Naive thymus-derived CD8-positive, alpha-beta T cell (primary cell): ENCODE measurements at regions not wholly inside any gene's neighbourhood (a gene's known extent, or its start where the extent isn't known, plus 50 kb on each side); places are given as distances from the start of the nearest gene placed in this dataset.

Experiments
- ATAC-seq, 2 donors: fragments of 150-1000 bp; cut with Tn5 transposase in 1 of 2; sonication (Bioruptor Pico), chemical (Tn5 transposase) in 1 of 2; 1 replicate in 1 of 2; 2 replicates in 1 of 2; pipeline ENCODE4 v1.10.0; 2021; ENCODE audit warnings: mild to moderate bottlenecking in 2 of 2, moderate library complexity in 2 of 2
- POLR2A ChIA-PET: fragments of 350-600 bp; sonication (Branson Sonifier 250); formaldehyde crosslinking; loops from one replicate; lab custom pipeline; 2021; ENCODE audit warnings: antibody characterized with exemption; lab: Charles Lee
- DNase-seq, 10 donors: peaks; one replicate each; pipeline versions ENCODE4 v3.0.0 to v3.0.0-alpha.2; 2020 to 2022
- H3K27ac Mint-ChIP-seq, 10 donors: one replicate each; pipeline ENCODE4 v1.8.0; 2020 to 2022; ENCODE audit warnings: mild to moderate bottlenecking in 10 of 10, mixed read lengths in 10 of 10, moderate library complexity in 4 of 10, inconsistent platforms in 1 of 10
- H3K27me3 Mint-ChIP-seq, 5 donors: one replicate each; pipeline ENCODE4 v1.8.0; 2021 to 2022; ENCODE audit warnings: mixed read lengths in 5 of 5
- H3K36me3 Mint-ChIP-seq, 3 donors: one replicate each; pipeline ENCODE4 v1.8.0; 2020 to 2022; ENCODE audit warnings: mixed read lengths in 3 of 3, mild to moderate bottlenecking in 2 of 3, inconsistent platforms in 1 of 3
- H3K4me1 Mint-ChIP-seq, 4 donors: one replicate each; pipeline ENCODE4 v1.8.0; 2021 to 2022; ENCODE audit warnings: mixed read lengths in 4 of 4
- H3K4me3 Mint-ChIP-seq, 10 donors: one replicate each; pipeline ENCODE4 v1.8.0; 2020 to 2022; ENCODE audit warnings: mild to moderate bottlenecking in 10 of 10, mixed read lengths in 10 of 10, moderate library complexity in 6 of 10, inconsistent platforms in 1 of 10
- H3K9me3 Mint-ChIP-seq, 9 donors: one replicate each; pipeline ENCODE4 v1.8.0; 2020 to 2022; ENCODE audit warnings: mixed read lengths in 9 of 9, mild to moderate bottlenecking in 3 of 9, inconsistent platforms in 1 of 9, moderate library complexity in 1 of 9

DNA sequence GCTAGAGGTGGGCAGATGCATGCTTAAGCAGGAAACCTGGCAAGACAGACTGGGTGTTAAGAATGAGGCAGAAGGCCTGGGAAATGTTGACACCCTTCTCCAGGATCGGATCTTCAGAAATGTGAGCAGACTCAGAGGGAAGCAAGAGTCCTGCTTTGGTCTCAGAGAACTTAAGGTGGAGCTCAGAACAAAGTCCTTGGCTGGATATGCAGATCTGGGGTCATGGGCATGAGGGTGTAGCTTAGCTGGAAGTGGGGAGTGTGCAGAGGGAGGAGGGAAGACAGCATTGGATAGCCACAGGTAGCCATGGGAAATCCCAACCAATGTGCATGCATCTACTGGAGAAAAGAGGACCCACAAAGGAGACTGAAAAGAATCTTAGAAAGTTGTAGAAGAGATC is 58.6 kb upstream of the CDON start:
- ATAC-seq: no peak
- no peaks in the 10 kb centered on the region for H3K9me3 Mint-ChIP-seq
- POLR2A ChIA-PET: no interaction called here
- no peaks in the 10 kb centered on the region for H3K27me3 Mint-ChIP-seq
- no peak overlapping the region for H3K4me3 Mint-ChIP-seq
- H3K4me1 Mint-ChIP-seq: peaks cover 0 to 4% (median 0%) of the 10 kb centered on the region in 4 donors
- no peaks in the 10 kb centered on the region for H3K36me3 Mint-ChIP-seq
- peak overlapping the region in 1 of 10 donors; percentile 55 for H3K27ac Mint-ChIP-seq
- DNase-seq: no peak

DNA sequence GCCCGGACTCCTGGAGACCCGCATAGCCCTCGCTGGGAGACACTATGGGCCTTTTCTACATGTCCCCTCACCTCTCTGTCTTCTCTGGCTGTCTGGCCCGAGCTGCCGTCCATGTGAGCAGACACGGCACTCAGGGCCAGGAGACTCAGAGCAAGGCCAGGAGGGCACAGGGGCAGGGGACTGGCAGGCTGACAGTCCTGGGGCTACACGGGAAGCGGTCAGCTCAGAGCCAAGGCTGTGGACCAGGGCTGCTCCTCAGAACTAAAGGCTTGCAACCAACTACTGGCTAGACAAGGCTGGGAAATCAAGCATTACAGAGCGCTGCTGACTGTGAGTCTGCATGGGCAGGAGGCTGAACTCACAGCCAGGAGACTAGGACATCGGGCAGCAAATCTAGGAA is 56.1 kb upstream of the CDON start:
- POLR2A ChIA-PET: no interaction called here

DNA sequence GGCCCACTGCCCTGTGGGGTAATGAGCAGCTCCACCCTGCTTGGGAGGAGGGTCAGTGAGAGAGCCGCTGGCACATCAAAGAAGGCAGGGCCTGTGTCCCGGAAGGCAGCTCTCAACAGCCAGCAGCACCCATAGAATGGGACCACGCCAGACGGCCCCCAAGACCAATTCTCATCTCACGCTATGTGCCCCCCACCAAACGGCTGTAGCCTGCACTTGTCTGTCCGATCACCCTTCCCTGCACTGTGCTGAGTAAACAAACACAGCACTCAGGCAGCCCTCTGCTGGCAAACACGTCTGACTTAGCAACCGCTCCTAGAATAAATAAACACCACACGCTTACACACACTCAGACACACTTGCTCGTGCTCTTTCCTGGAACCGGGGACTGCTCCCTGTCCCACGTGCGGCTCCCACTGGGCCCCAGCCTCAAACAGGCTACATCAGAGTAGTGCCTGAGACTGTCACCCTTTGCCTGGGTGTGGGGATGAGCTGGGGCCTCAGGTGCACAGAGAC is 53.2 kb upstream of the CDON start:
- POLR2A ChIA-PET: no interaction called here
- H3K36me3 Mint-ChIP-seq: no peaks in the 10 kb centered on the region
- H3K4me1 Mint-ChIP-seq: no peaks in the 10 kb centered on the region
- DNase-seq (no peak), ATAC-seq (no peak)
- H3K27me3 Mint-ChIP-seq: no peaks in the 10 kb centered on the region
- peak overlapping the region in 1 of 10 donors; percentile 72 for H3K27ac Mint-ChIP-seq
- H3K4me3 Mint-ChIP-seq: no peak overlapping the region
- H3K9me3 Mint-ChIP-seq: no peaks in the 10 kb centered on the region

More for the DNA sequence above, 56.1 kb upstream of the CDON start:
- no peaks in the 10 kb centered on the region for H3K9me3 Mint-ChIP-seq
- no peaks in the 10 kb centered on the region for H3K27me3 Mint-ChIP-seq
- H3K4me3 Mint-ChIP-seq: no peak overlapping the region
- ATAC-seq (no peak), DNase-seq (no peak)
- H3K4me1 Mint-ChIP-seq: peaks cover 0 to 2% (median 0%) of the 10 kb centered on the region in 4 donors
- H3K36me3 Mint-ChIP-seq: no peaks in the 10 kb centered on the region
- H3K27ac Mint-ChIP-seq: no peak overlapping the region

DNA sequence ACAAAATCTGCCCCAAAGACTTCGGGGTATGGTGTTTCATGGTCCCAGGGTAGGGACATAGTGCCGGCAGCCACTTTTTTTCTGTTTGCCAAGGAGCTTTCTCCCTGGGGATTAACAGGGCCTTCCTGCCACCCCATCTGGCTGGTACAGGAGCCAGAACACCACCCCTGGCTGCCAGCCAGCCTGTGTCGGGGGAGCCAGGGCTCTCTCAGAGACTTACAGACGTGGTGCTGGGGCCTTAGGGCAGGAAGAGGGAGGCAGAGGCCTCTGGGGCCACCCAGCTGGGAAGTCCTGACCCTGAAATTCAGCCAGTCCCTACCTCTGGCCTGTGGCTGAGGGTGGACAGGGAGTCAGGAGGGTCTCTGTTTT is 52.4 kb upstream of the CDON start:
- Mint-ChIP-seq H3K4me1 (no peaks in the 10 kb centered on the region), H3K27ac (no peak overlapping the region)

DNA sequence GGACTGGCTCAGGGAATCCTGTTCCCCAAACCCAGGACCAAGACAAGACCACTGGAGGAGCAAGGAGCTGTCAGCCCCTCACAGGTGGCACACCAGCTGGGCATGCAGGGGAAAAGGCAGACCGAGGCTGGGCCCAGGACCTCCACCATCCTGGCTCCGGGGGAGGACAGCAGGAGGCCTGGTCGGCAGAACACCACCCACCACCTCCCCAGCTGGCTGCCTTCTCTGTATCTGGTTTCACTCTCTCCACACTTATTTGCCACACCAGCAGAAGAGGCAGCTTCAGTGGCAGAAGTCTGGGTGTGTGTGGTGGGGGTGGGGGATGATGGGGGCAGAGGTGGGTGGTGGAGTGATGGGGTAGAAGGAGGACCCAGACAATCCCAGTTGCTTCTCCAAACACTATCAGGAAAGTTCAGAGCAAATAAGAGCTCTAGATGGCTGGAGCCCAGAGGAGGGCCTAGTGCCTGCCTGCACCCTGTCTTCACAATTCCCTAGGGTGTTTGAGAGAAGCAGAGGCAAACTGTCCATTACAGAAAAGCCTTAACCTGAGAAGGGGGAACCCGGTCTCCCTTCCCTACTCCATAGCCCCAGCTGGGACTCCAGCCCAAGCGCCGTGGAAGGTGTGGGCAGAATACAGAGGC is 51.9 kb upstream of the CDON start:
- Mint-ChIP-seq H3K36me3 (no peaks in the 10 kb centered on the region), H3K27me3 (no peaks in the 10 kb centered on the region), H3K4me1 (no peaks in the 10 kb centered on the region), H3K4me3 (no peak overlapping the region), H3K9me3 (no peaks in the 10 kb centered on the region), H3K27ac (no peak overlapping the region)
- ATAC-seq (no peak), DNase-seq (no peak)
- POLR2A ChIA-PET: no interaction called here

More for the DNA sequence above, 52.4 kb upstream of the CDON start:
- H3K36me3 Mint-ChIP-seq: no peaks in the 10 kb centered on the region
- no peaks in the 10 kb centered on the region for H3K27me3 Mint-ChIP-seq
- H3K4me3 Mint-ChIP-seq: no peak overlapping the region
- ATAC-seq: no peak
- no peak for DNase-seq
- POLR2A ChIA-PET: no interaction called here
- no peaks in the 10 kb centered on the region for H3K9me3 Mint-ChIP-seq

DNA sequence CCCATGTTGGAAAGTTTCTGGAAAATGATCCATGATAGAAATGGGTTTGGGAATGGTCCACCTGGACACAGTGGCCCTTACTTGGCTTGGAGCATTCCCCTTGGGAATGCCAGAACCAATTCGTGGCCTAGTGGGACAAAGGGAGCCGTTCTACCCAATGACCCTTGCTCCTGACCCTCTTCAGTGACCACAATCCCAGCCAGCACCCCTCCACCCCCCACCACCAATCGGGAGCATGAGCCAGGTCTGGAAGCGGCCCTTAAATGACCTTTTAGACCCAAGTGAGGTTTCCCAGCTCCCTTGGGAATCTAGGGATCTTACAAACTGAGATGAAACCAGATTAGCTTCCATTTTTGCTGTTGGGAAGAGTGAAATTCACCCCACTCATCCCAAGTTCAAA is 51.3 kb upstream of the CDON start:
- ATAC-seq (no peak), DNase-seq (no peak)
- H3K36me3 Mint-ChIP-seq: no peaks in the 10 kb centered on the region
- no peaks in the 10 kb centered on the region for H3K27me3 Mint-ChIP-seq
- H3K27ac Mint-ChIP-seq: no peak overlapping the region
- no peaks in the 10 kb centered on the region for H3K4me1 Mint-ChIP-seq
- H3K9me3 Mint-ChIP-seq: no peaks in the 10 kb centered on the region
- POLR2A ChIA-PET: no interaction called here
- H3K4me3 Mint-ChIP-seq: no peak overlapping the region

DNA sequence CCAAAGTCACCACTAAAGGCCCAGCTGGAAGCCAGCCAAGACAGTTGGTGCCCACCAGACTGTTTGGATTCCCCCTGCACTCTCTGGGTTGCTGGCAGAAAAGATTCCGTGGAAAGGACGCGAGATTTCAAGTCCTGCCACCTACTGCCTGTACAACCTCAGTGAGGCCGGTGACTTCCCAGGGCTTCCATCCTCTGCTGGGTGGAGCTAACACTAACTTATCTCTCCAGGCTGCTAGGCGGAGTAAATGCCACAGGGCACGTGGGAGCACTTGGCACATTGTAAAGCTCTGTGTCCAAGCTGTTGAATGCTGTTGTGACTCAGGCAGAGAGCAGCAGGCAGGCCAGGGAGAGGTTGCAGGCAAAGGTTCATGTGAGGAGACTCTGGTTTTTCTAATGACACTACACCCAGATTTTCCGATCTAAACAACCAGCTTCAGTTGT is 50.9 kb upstream of the CDON start:
- Mint-ChIP-seq H3K27ac (no peak overlapping the region), H3K27me3 (no peaks in the 10 kb centered on the region), H3K9me3 (no peaks in the 10 kb centered on the region), H3K4me3 (no peak overlapping the region), H3K4me1 (no peaks in the 10 kb centered on the region), H3K36me3 (no peaks in the 10 kb centered on the region)
- DNase-seq: no peak
- POLR2A ChIA-PET: no interaction called here
- no peak for ATAC-seq

DNA sequence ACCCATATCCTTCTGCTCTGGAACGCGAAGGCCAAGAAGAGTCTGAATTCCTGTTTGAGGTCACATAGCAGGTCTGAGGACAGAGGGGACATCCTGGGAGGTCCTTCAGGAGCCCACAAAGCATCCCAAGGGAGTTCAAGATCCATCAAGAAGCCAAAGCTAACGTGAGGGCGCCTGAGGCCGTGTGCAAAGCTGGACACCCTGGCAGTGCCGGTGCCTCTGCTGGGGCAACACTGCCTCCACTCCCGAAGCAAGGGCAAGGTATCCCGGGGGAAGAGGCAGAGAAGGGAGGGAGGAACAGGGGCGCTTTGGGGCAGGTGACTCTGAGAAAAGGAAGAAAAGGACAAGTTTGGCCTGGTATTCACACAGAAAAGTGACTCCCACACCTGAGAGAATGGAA is 50.3 kb upstream of the CDON start:
- no peaks in the 10 kb centered on the region for H3K4me1 Mint-ChIP-seq
- H3K27ac Mint-ChIP-seq: no peak overlapping the region
- no peaks in the 10 kb centered on the region for H3K9me3 Mint-ChIP-seq
- no peak overlapping the region for H3K4me3 Mint-ChIP-seq
- H3K36me3 Mint-ChIP-seq: no peaks in the 10 kb centered on the region
- DNase-seq (no peak), ATAC-seq (no peak)
- POLR2A ChIA-PET: no interaction called here
- no peaks in the 10 kb centered on the region for H3K27me3 Mint-ChIP-seq

DNA sequence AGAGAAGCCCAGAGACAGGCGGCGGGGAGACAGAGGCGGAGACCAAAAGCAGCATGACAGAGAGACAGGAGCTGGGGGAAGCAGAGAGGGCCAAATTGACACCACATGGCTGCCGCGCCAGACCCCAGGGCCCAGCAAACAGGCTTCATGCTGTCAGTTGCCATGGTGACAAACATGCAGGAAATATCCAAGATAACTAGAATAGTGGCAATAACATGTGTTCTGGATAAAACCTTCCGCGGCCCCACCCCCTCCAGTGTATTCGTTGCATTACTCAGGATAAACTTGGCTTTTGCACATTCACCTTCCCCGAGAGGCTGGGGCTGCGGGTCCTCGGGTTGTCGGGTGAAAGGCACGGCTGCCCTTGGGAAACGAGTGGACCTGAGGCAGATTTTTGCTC is 49.9 kb upstream of the CDON start:
- Mint-ChIP-seq H3K27me3 (no peaks in the 10 kb centered on the region), H3K4me3 (no peak overlapping the region), H3K4me1 (no peaks in the 10 kb centered on the region), H3K36me3 (no peaks in the 10 kb centered on the region), H3K27ac (no peak overlapping the region), H3K9me3 (no peaks in the 10 kb centered on the region)
- POLR2A ChIA-PET: no interaction called here
- no peak for DNase-seq
- ATAC-seq: no peak
